DMS114 treated with DMSO at 0.1 percent for 48 hours (cell line): ENCODE measurements at regions not wholly inside any gene's neighbourhood (a gene's known extent, or its start where the extent isn't known, plus 50 kb on each side); places are given as distances from the start of the nearest gene placed in this dataset.
"Not testable (repeated sequence)": the region's sequence is repeated elsewhere in the genome, so short reads cannot be mapped to it uniquely, and the experiment has no call there.

Experiments
- DNase-seq: peaks from one replicate; lab custom pipeline; 2025; ENCODE audit not compliant: unreplicated experiment; lab: John Stamatoyannopoulos, UW

DNA sequence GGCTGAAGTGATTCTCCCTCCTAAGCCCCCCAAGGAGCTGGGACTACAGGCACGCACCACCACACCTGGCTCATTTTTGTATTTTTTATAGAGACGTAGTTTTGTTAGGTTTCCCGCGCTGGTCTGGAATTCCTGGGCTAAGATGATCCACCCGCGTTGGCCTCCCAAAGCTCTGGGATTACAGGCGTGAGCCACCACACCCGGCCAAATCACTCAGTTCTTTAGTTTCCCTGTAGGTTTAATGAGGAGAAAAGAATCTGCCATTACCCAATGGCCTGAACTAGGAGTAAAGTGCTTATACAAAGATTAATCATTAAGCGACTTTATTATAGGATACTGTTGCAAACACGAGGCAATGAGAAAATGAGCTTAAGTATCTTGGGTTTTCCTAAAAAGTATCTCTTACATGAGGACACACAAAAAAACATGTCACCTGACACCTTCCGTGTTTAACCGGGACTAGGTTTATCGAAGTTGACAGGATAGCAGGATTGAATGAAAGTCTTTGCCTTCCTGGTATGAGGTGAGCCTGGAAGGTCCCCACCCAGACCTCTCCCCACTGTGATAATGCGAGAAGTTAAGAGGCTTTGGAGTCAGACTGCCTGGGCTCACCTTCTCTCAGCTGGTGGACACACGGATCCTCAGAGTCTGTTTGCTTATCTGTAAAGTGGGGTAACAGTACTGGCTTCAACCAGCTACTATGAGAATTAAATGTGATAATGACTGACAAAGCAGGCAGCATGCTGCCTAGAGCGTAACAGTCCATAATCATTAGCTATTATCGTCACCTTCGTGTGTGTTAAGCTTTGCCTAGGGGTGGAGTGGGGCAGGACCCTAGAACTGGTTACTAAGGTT lies 133.5 kb upstream of the KRAS start:
- DNase-seq: no peak

GRCh38 chr12:25382311-25383106 lies 131.8 kb upstream of the KRAS start:
- no peak for DNase-seq

DNA sequence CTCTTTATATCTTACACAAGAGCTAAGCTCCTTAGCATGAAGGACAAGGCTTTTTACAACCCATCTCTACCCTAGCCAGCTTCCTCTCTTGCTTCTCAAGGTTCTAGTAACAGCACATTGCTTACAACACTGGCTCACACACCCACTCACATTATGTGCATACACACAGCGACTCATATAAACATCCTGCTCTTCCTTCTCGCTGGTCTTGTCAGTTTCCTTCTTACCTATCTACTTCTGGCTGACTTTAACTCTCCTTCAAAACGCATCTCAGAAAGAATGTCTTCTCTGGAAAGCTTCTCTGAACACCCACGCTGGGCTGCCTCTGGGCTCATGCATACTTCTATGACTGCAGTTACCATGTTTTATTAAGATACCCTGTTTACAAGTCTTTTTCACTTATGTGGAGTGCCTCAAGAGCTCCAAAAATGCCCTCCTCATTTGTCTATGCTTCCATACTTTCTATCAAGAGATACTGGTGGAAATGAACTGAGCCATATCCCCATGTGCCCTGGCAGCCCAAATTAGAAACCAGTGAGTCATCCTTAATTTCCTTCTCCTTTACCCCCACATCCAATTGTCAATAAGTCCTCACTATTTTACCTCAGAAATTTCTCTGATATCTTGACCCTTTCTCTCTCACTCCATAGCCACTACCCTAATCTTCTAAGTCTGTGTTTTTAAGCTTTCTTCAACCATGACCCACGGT lies 126.9 kb upstream of the KRAS start:
- DNase-seq: no peak

DNA sequence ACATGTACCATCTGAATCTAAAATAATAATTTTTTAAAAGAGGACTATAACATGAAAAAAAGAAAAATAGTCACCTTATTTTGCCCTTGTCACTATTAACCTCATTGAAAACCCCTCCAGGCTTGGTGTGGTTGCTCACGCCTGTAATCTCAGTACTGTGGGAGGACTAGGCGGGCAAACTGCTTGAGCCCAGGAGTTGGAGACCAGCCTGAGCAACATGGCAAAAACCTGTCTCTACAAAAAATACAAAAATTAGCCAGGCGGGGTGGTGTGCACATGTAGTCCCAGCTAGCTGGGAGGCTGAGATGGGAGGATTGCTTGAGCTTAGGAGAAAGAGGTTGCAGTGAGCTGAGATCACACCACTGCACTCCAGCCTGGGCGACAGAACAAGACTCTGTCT lies 126.3 kb upstream of the KRAS start:
- no peak for DNase-seq

DNA sequence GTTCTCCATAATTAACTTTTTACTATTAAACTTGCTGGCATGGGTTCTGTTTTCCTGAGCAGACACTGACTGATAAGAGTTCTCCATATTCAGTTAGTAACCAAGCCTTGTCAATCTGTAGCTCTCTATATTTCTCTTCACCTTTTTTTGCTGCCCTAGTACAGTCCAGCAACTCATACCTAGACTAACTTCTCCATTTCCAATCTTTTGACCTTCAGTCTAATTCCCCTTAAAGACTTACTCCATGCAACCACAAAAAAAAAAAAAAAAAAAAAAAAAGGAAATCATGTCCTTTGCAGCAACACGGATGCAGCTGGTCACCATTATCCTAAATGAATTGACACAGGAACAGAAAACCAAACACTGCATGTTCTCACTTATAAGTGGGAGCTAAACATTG lies 125.7 kb upstream of the KRAS start:
- no peak for DNase-seq

GRCh38 chr12:25372969-25373817 lies 122.5 kb upstream of the KRAS start:
- DNase-seq: no peak

DNA sequence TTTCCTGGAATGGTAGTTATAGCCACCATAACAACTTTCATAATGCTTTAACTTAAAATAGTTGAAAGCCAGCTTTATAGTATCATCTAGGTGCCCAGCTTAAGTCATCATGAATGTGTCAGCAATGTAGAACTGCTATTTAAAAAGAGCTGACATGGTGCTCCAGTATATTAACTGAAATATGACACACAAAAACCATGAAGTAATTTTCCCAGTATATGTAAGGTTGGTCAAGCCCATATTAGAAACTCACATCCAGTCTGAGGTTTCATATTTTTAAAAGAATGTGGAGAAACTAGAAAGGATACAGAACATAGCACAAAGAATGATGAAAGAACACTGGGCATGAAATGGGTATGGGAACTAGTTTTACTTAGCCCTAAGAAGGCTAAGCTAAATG lies 121.3 kb upstream of the KRAS start:
- no peak for DNase-seq

GRCh38 chr12:25368557-25368956 lies 117.8 kb upstream of the KRAS start:
- no peak for DNase-seq

DNA sequence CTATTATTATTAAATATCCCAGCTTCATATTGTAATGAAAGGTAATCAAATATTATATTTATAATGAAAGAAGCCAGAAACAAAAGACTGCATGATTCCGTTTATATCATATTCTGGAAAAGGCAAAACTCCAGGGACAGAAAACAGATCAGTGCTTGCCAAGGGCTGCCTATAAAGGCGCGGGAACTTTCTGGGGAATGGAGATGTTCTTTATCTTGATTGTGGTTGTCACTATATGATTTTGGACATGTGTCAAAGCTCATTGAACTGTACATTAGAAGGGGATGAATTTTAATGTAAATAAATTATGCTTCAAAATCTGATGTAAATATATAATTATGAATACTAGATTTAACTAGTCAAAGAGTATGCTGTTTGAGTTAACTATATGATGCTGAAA lies 115.4 kb upstream of the KRAS start:
- DNase-seq: no peak

- DNase-seq: no peak
Measured at GRCh38 chr12:25365340-25365730, 114.6 kb upstream of the KRAS start.

DNA sequence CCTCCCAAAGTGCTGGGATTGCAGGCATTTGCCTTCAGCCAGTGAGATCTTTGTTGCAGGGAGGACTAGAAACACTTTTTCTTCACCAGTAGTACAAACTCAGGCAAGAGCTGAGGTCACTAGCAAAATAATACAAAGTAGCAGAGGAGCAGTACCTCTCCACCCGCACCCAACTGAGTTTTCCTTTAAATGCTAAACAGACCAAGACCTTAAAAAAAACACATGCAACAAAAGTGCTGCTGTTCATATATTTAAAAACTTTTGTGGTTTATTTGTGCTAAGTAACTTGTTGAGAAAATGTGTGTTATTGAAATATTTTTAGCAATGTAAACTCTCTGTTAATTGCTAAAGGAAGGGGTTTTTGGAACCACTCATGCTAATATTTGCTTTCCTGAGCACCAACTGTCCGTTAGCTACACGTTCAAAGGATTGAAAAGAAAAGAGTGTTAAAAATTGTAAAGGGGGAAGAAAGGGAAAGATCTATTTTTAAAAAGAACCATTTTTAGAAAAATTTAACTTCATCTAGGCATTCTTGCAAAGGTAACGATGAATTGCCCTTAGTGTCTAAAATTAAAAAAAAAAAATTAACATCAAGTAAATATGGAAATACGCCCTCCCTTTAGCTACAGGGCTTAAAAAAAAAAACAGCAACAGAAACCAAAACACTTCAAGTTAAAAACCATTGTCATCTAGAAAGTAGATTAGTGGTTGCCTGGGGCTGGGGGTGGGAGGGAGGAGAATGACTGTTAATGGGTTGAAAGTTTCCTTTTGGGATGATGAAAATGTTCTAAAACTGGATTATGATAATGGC lies 114.0 kb upstream of the KRAS start:
- DNase-seq: no peak

- DNase-seq: no peak
Measured at GRCh38 chr12:25362646-25363045, 111.9 kb upstream of the KRAS start.

- no peak for DNase-seq
Measured at GRCh38 chr12:25361511-25361910, 110.8 kb upstream of the KRAS start.

DNA sequence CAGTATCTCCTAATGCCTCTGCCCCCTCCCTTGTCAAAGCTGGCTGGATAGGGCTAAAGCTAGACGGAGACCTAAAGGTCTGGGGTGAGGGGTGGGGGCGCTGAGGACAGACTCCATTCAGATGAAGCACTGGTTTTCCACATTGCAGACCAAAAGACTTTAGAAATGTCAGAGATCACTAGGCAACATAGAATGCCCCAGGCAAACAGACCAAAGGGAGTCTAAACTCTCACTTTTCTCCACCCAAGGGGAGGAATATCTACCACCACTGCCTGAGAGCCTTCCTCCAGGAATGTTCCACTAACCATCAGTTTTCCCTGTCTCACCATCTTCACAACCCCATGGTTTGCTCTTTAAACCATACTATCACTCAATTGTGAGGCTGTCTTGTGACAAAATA lies 106.9 kb upstream of the KRAS start:
- DNase-seq: no peak

GRCh38 chr12:25352942-25353341 lies 102.2 kb upstream of the KRAS start:
- not testable (repeated sequence) for DNase-seq

GRCh38 chr12:25352083-25352918 lies 101.6 kb upstream of the KRAS start:
- DNase-seq: no peak

GRCh38 chr12:25348593-25348895 lies 97.8 kb upstream of the KRAS start:
- DNase-seq: no peak

- no peak for DNase-seq
Measured at GRCh38 chr12:25347716-25348592, 97.2 kb upstream of the KRAS start.
